Tibial nerve (tissue), 4 donors: ENCODE measurements at regions not wholly inside any gene's neighbourhood (a gene's known extent, or its start where the extent isn't known, plus 50 kb on each side); places are given as distances from the start of the nearest gene placed in this dataset.

Source experiments
- DNase-seq, 2 donors: peaks; one replicate each; pipeline ENCODE4 v3.0.0-alpha.2; 2019; ENCODE audit warnings: low spot score in 2 of 2
- H3K27ac ChIP-seq, 4 donors: fragments of 200-600 bp; sonication (generic) in 3 of 4; one replicate each; pipeline ENCODE4 v1.5.1; 2017 to 2019; ENCODE audit warnings: mild to moderate bottlenecking in 1 of 4
- H3K27me3 ChIP-seq, 2 donors: fragments of 200-600 bp; sonication (generic) in 1 of 2; one replicate each; pipeline versions ENCODE4 v1.5.1 to v1.6.0; 2017 to 2019
- H3K36me3 ChIP-seq, 3 donors: fragments of 200-600 bp; sonication (generic); one replicate each; pipeline ENCODE4 v1.5.1; 2018 to 2019
- H3K4me1 ChIP-seq, 4 donors: fragments of 200-600 bp; sonication (generic) in 3 of 4; one replicate each; pipeline ENCODE4 v1.5.1; 2017 to 2019
- H3K4me3 ChIP-seq, 4 donors: fragments of 200-600 bp; sonication (generic) in 3 of 4; one replicate each; pipeline ENCODE4 v1.5.1; 2017 to 2019; ENCODE audit warnings: mild to moderate bottlenecking in 1 of 4, moderate library complexity in 1 of 4
- H3K9me3 ChIP-seq, 4 donors: fragments of 200-600 bp; sonication (generic) in 3 of 4; one replicate each; pipeline ENCODE4 v1.5.1; 2017 to 2019
- EP300 ChIP-seq, 2 donors: sonication (generic); formaldehyde crosslinking; IDR thresholded peaks; one replicate each; pipeline ENCODE4 v1.6.1; 2017; ENCODE audit warnings: antibody characterized with exemption in 2 of 2, mild to moderate bottlenecking in 1 of 2
- POLR2A ChIP-seq, 2 donors: fragments of 450-650 bp; IDR thresholded peaks; one replicate each; pipeline ENCODE4 v1.6.1; 2017; ENCODE audit warnings: antibody characterized with exemption in 2 of 2, mild to moderate bottlenecking in 2 of 2, moderate library complexity in 2 of 2
- WGBS, 2 donors: methylation state at CpG; one replicate each; pipeline ENCODE4 v1.1.5; 2018; 5-methylcytosine and 5-hydroxymethylcytosine counted together
- TF ChIP-seq, protein P1 (sequence below), 5 experiments: fragments of 200-600 bp in 3 of 5; fragments of 450-650 bp in 2 of 5; sonication (generic) in 3 of 5; IDR thresholded peaks; one replicate each; pipeline ENCODE4 v1.5.1; 2016 to 2019; ENCODE audit warnings: antibody characterized with exemption in 5 of 5, mild to moderate bottlenecking in 3 of 5, moderate library complexity in 2 of 5

DNA sequence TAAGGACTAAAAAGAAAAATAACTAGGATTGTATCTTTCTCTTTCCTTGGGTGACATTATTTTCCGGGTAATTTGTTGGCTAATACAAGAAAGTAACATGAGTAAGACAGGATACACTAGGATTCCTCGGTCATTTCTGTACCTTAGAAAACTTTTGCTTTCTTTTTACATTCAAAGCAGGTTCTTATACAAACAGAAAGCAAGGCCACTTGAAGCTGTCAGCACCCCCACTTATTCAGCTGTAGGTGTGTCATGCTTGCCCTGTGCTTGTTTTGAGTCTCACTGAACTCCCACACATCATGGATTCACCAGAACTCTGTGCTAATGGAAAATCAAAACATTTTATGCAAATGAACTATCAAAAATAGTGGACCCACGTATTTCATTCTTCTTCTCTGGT lies 266.8 kb upstream of the CLEC14A start:
- no peaks in the 10 kb centered on the region for H3K36me3 ChIP-seq
- H3K9me3 ChIP-seq, result no peaks in the 10 kb centered on the region
- WGBS, 2 donors, result 78 to 85% methylated on average over 3 of the region's 3 CpGs
- H3K4me1 ChIP-seq, result no peaks in the 10 kb centered on the region
- no peak overlapping the region for H3K27ac ChIP-seq
- no peak for DNase-seq
- no peak overlapping the region for H3K4me3 ChIP-seq
- no peaks in the 10 kb centered on the region for H3K27me3 ChIP-seq
- TF ChIP-seq POLR2A (IDR thresholded peaks at IDR 0.05), result no peak
- no peak for TF ChIP-seq EP300 (IDR thresholded peaks at IDR 0.05)
- TF ChIP-seq, protein P1, sequence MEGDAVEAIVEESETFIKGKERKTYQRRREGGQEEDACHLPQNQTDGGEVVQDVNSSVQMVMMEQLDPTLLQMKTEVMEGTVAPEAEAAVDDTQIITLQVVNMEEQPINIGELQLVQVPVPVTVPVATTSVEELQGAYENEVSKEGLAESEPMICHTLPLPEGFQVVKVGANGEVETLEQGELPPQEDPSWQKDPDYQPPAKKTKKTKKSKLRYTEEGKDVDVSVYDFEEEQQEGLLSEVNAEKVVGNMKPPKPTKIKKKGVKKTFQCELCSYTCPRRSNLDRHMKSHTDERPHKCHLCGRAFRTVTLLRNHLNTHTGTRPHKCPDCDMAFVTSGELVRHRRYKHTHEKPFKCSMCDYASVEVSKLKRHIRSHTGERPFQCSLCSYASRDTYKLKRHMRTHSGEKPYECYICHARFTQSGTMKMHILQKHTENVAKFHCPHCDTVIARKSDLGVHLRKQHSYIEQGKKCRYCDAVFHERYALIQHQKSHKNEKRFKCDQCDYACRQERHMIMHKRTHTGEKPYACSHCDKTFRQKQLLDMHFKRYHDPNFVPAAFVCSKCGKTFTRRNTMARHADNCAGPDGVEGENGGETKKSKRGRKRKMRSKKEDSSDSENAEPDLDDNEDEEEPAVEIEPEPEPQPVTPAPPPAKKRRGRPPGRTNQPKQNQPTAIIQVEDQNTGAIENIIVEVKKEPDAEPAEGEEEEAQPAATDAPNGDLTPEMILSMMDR (IDR thresholded peaks at IDR 0.05), result no peak

DNA sequence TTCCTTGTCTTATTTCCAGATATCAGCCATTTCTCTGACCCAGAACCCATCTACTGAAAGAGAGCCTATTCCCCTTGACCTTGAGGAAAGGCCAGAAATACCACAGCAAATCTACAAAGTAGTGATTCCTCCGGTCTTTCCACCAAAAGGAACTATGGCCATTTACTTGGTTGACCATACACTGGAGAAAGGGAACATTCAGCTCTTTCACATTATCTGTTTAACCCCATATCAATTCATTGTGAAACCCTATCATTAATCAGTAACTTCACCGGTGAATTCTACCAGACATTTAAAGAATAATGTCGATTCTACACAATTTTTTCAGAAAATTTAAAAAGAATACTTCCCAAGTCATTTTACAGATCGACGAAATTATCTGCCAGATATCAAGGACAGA lies 265.7 kb upstream of the CLEC14A start:
- Histone ChIP-seq H3K4me3 (no peak overlapping the region), H3K27me3 (no peaks in the 10 kb centered on the region), H3K27ac (no peak overlapping the region), H3K9me3 (no peaks in the 10 kb centered on the region), H3K36me3 (no peaks in the 10 kb centered on the region), H3K4me1 (no peaks in the 10 kb centered on the region)
- DNase-seq, result no peak
- TF ChIP-seq POLR2A (IDR thresholded peaks at IDR 0.05) (no peak), EP300 (IDR thresholded peaks at IDR 0.05) (no peak)
- TF ChIP-seq, protein P1 (IDR thresholded peaks at IDR 0.05), result no peak
- WGBS, 2 donors, result 89 to 94% methylated on average over 5 of the region's 5 CpGs

DNA sequence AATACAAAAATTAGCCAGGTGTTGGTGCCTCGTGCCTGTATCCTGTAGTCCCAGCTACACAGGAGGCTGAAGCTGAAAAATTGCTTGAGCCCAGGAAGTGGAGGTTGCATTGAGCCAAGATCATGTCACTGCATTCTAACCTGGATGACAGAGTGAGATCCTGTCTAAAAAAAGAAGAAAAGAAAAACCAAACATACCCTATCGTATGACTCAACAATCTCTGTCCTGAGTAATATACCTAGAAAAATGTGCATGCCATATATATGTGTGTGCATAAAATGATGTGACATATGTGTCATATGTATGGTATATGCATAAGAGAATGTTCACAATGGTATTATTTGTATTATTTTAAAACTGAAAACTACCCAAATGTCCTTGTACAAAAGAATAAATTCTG lies 261.5 kb upstream of the CLEC14A start:
- WGBS, 2 donors, result 87 to 96% methylated on average over 2 of the region's 2 CpGs
- no peak for TF ChIP-seq POLR2A (IDR thresholded peaks at IDR 0.05)
- TF ChIP-seq EP300 (IDR thresholded peaks at IDR 0.05), result no peak
- TF ChIP-seq, protein P1 (IDR thresholded peaks at IDR 0.05), result no peak
- Histone ChIP-seq H3K9me3 (no peaks in the 10 kb centered on the region), H3K27me3 (no peaks in the 10 kb centered on the region), H3K36me3 (no peaks in the 10 kb centered on the region), H3K27ac (no peak overlapping the region), H3K4me3 (no peak overlapping the region), H3K4me1 (no peaks in the 10 kb centered on the region)
- no peak for DNase-seq

DNA sequence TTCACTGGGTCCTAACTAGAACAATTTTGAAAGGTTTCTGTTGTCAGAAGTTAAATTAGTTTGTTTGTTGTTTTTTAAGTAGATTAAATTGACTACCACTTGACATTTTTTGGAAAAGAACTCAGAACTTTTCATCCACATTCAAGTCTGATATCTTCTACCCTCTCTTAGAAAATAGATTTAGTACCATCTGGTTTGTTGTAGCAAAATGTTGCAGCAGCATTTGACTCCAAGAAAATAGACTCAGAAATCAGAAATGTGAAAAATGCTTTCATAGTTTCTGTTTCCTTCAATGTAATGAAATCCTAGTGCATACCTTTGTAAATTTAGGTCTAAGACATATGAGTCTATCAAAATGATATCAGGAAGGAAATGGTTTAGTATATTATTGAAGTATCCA lies 256.3 kb upstream of the CLEC14A start:
- no peak overlapping the region for H3K27ac ChIP-seq
- no peaks in the 10 kb centered on the region for H3K4me1 ChIP-seq
- DNase-seq, result no peak
- H3K9me3 ChIP-seq, result no peaks in the 10 kb centered on the region
- H3K27me3 ChIP-seq, result no peaks in the 10 kb centered on the region
- no peak overlapping the region for H3K4me3 ChIP-seq
- no peaks in the 10 kb centered on the region for H3K36me3 ChIP-seq
- TF ChIP-seq EP300 (IDR thresholded peaks at IDR 0.05) (no peak), POLR2A (IDR thresholded peaks at IDR 0.05) (no peak)
- TF ChIP-seq, protein P1 (IDR thresholded peaks at IDR 0.05), result no peak

DNA sequence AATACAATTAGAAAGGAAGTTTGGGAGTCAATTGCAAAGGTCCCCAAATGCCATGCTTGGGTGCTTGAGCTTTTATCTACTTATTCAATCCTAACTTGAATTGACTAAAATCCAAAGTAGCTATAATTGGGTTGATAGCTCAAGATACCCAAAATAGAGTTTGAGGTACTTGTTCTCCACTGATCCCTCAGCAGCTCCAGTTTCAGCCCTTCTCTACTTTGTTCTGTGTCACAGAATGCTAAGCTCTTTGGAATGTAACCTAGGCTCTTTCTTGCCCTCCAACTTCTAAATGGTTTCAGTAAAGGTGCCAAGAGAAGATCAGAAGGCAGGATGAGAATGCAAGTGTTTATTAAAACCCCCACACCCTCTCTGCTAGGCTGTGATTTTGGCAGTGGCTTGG lies 251.4 kb upstream of the CLEC14A start:
- no peaks in the 10 kb centered on the region for H3K27me3 ChIP-seq
- TF ChIP-seq EP300 (IDR thresholded peaks at IDR 0.05) (no peak), POLR2A (IDR thresholded peaks at IDR 0.05) (no peak)
- TF ChIP-seq, protein P1 (IDR thresholded peaks at IDR 0.05), result no peak
- no peak overlapping the region for H3K4me3 ChIP-seq
- no peaks in the 10 kb centered on the region for H3K36me3 ChIP-seq
- no peak for DNase-seq
- no peaks in the 10 kb centered on the region for H3K9me3 ChIP-seq
- H3K4me1 ChIP-seq, result peaks cover 0 to 7% (median 0%) of the 10 kb centered on the region in 4 donors
- H3K27ac ChIP-seq, result no peak overlapping the region
